ENCODE measurements at regions not wholly inside any gene's neighbourhood (a gene's known extent, or its start where the extent isn't known, plus 50 kb on each side); places are given as distances from the start of the nearest gene placed in this dataset.

GRCh38 chr15:91559066-91559465 lies 294.4 kb upstream of the SLCO3A1 start:
- in situ Hi-C loops (cut with MboI), result no loop called here
- H3K4me2 ChIP-seq (ENCODE audit: control insufficient read depth, insufficient read depth), result no peak overlapping the region
- POLR2A ChIA-PET, result no interaction called here
- no peaks in the 10 kb centered on the region for H3K36me3 ChIP-seq (ENCODE audit: control insufficient read depth in 2 of 2, insufficient read depth in 2 of 2, low read length in 1 of 2)
- H3K9ac ChIP-seq (ENCODE audit: control insufficient read depth, insufficient read depth, low read length), result no peak overlapping the region
- no peak overlapping the region for H3K27ac ChIP-seq (ENCODE audit: control insufficient read depth, insufficient read depth)
- CTCF ChIA-PET, result no interaction called here
- H2AFZ ChIP-seq (ENCODE audit: control insufficient read depth, low read depth, low read length), result no peak overlapping the region
- SMC1A ChIA-PET (ENCODE audit: uncharacterized antibody, unreplicated experiment), result no interaction called here
- no peaks in the 10 kb centered on the region for H3K4me1 ChIP-seq (ENCODE audit: control insufficient read depth, insufficient read depth, low read length)
- no peak for DNase-seq (ENCODE audit: low read depth, low spot score)
- intact Hi-C loops (cut with micrococcal nuclease; ENCODE audit: unreplicated experiment), result no loop called here
- 35% methylated on average over 3 of the region's 3 CpGs for WGBS (ENCODE audit: insufficient coverage, insufficient replicate concordance, low lambda C conversion rate, missing lambda C conversion rate)
- no peaks in the 10 kb centered on the region for H3K9me3 ChIP-seq (replicated peaks; ENCODE audit: control insufficient read depth, insufficient read depth, low read length)
- ATAC-seq, result no peak
- FAIRE-seq, result no peak
- H3K79me2 ChIP-seq (ENCODE audit: control insufficient read depth, insufficient read depth, low read length), result no peaks in the 10 kb centered on the region
- no peaks in the 10 kb centered on the region for H4K20me1 ChIP-seq (ENCODE audit: control insufficient read depth, insufficient read depth)
- H3K4me3 ChIP-seq, result no peak overlapping the region
- H3K27me3 ChIP-seq (replicated peaks in 1 of 2; ENCODE audit: control insufficient read depth in 2 of 2, insufficient read depth in 2 of 2, low read length in 1 of 2), result no peaks in the 10 kb centered on the region
- RAD21 ChIA-PET (ENCODE audit: unreplicated experiment), result no interaction called here
- TF ChIP-seq NBN (IDR thresholded peaks at IDR 0.05), result no peak
- TF ChIP-seq KAT2A (conservative IDR thresholded peaks at IDR 0.05; ENCODE audit: control insufficient read depth, low read depth, low read length), result no peak
- TF ChIP-seq ESRRA (IDR thresholded peaks at IDR 0.05; ENCODE audit: low read length), result no peak
- BruUV-seq (replicated peaks), result no TSS peak

GRCh38 chr15:91561371-91562100 lies 292.0 kb upstream of the SLCO3A1 start:
- Histone ChIP-seq H3K79me2 (ENCODE audit: control insufficient read depth, insufficient read depth, low read length) (no peaks in the 10 kb centered on the region), H4K20me1 (ENCODE audit: control insufficient read depth, insufficient read depth) (no peaks in the 10 kb centered on the region), H3K27ac (ENCODE audit: control insufficient read depth, insufficient read depth) (no peak overlapping the region), H3K27me3 (replicated peaks in 1 of 2; ENCODE audit: control insufficient read depth in 2 of 2, insufficient read depth in 2 of 2, low read length in 1 of 2) (no peaks in the 10 kb centered on the region), H3K4me1 (ENCODE audit: control insufficient read depth, insufficient read depth, low read length) (no peaks in the 10 kb centered on the region), H3K4me2 (ENCODE audit: control insufficient read depth, insufficient read depth) (no peak overlapping the region), H3K9ac (ENCODE audit: control insufficient read depth, insufficient read depth, low read length) (no peak overlapping the region), H3K9me3 (replicated peaks; ENCODE audit: control insufficient read depth, insufficient read depth, low read length) (no peaks in the 10 kb centered on the region), H3K36me3 (ENCODE audit: control insufficient read depth in 2 of 2, insufficient read depth in 2 of 2, low read length in 1 of 2) (no peaks in the 10 kb centered on the region), H3K4me3 (no peak overlapping the region), H2AFZ (ENCODE audit: control insufficient read depth, low read depth, low read length) (no peak overlapping the region)
- POLR2A ChIA-PET, result no interaction called here
- no peak for FAIRE-seq
- in situ Hi-C loops (cut with MboI) (no loop called here), intact Hi-C loops (cut with micrococcal nuclease; ENCODE audit: unreplicated experiment) (no loop called here)
- DNase-seq (ENCODE audit: low read depth, low spot score), result no peak
- no TSS peak for BruUV-seq (replicated peaks)
- TF ChIP-seq DPF2 (IDR thresholded peaks at IDR 0.05) (no peak), JUND (IDR thresholded peaks at IDR 0.05; ENCODE audit: low read depth, low read length) (no peak), SPI1 (IDR thresholded peaks at IDR 0.05; ENCODE audit: borderline replicate concordance, insufficient read depth, low read depth, low read length) (no peak), MEF2B (IDR thresholded peaks at IDR 0.05; ENCODE audit: partially characterized antibody, poor library complexity, severe bottlenecking) (no peak), TCF3 (IDR thresholded peaks at IDR 0.05; ENCODE audit: borderline replicate concordance, insufficient read depth, low read depth, low read length) (no peak), MEF2A (IDR thresholded peaks at IDR 0.05; ENCODE audit: insufficient read depth, low read depth, low read length) (no peak), PKNOX1 (IDR thresholded peaks at IDR 0.05) (no peak)
- SMC1A ChIA-PET (ENCODE audit: uncharacterized antibody, unreplicated experiment), result no interaction called here
- no peak for ATAC-seq
- RAD21 ChIA-PET (ENCODE audit: unreplicated experiment), result no interaction called here
- CTCF ChIA-PET, result no interaction called here
- 32% methylated on average over 11 of the region's 11 CpGs for WGBS (ENCODE audit: insufficient coverage, insufficient replicate concordance, low lambda C conversion rate, missing lambda C conversion rate)
